ENCODE measurements at regions not wholly inside any gene's neighbourhood (a gene's known extent, or its start where the extent isn't known, plus 50 kb on each side); places are given as distances from the start of the nearest gene placed in this dataset.

DNA sequence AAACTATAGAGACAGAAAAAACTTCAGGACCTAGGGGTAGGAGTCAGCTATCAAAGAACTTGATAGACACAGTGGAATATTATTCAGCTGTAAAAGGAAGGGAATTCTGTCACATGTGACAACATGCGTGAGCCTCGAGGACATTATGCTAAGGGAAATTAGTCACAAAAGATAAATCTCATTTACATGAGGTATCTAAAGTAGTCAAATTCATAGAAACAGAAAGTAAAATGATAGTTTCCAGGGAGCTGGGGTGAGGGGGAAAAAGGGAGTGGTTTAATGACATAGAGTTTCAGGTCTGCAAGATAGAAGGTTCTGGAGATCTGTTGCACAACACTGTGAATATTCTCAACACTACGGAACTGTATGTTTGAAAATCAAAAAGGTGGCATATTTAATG lies 50.0 kb upstream of the PRIMA1 start:
- TF ChIP-seq, protein P1, sequence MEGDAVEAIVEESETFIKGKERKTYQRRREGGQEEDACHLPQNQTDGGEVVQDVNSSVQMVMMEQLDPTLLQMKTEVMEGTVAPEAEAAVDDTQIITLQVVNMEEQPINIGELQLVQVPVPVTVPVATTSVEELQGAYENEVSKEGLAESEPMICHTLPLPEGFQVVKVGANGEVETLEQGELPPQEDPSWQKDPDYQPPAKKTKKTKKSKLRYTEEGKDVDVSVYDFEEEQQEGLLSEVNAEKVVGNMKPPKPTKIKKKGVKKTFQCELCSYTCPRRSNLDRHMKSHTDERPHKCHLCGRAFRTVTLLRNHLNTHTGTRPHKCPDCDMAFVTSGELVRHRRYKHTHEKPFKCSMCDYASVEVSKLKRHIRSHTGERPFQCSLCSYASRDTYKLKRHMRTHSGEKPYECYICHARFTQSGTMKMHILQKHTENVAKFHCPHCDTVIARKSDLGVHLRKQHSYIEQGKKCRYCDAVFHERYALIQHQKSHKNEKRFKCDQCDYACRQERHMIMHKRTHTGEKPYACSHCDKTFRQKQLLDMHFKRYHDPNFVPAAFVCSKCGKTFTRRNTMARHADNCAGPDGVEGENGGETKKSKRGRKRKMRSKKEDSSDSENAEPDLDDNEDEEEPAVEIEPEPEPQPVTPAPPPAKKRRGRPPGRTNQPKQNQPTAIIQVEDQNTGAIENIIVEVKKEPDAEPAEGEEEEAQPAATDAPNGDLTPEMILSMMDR (IDR thresholded peaks at IDR 0.05; ENCODE audit: borderline replicate concordance): no peak
- no peaks in the 10 kb centered on the region for H3K36me3 ChIP-seq
- H3K4me1 ChIP-seq: no peaks in the 10 kb centered on the region
- intact Hi-C loops (cut with micrococcal nuclease): no loop called here
- no peak overlapping the region for H3K27ac ChIP-seq (replicated peaks)
- H3K4me3 ChIP-seq: no peak overlapping the region
- no peak for DNase-seq
- peaks cover 86% of the 10 kb centered on the region for H3K27me3 ChIP-seq (ENCODE audit: low read depth)
- H3K9me3 ChIP-seq (replicated peaks): no peaks in the 10 kb centered on the region
